IMR-90 (cell line): ENCODE measurements at regions not wholly inside any gene's neighbourhood (a gene's known extent, or its start where the extent isn't known, plus 50 kb on each side); places are given as distances from the start of the nearest gene placed in this dataset.

Experiments used
- ATAC-seq: fragments of 200-7000 bp; cut with Tn5 transposase; 2 replicates; pipeline ENCODE4 v1.9.1; 2020; ENCODE audit warnings: low read depth, mild to moderate bottlenecking, moderate library complexity
- BruUV-seq: library from RNA; stranded (reverse); fragments of 400-500 nt; replicated peaks from 2 replicates; lab custom pipeline; 2021; lab: Mats Ljungman, UMichigan
- CTCF ChIA-PET: fragments of 300-600 bp; formaldehyde crosslinking; extraction: SDS; loops from one replicate; lab custom pipeline; 2021; ENCODE audit warnings: antibody characterized with exemption; lab: Yijun Ruan, JAX
- POLR2A ChIA-PET: fragments of 300-600 bp; sonication (Branson Sonifier 250); formaldehyde crosslinking; loops from one replicate; lab custom pipeline; 2022; ENCODE audit warnings: antibody characterized with exemption; ENCODE audit not compliant: unreplicated experiment; lab: Charles Lee
- DNase-seq: peaks from one replicate; pipeline ENCODE4 v3.0.0; 2013
- H2AFZ ChIP-seq: replicated peaks from 2 replicates; pipeline ENCODE3; 2013; ENCODE audit warnings: low read length, mild to moderate bottlenecking; ENCODE audit not compliant: poor library complexity
- H2AK5ac ChIP-seq: 2 replicates; pipeline ENCODE4 v1.6.1; 2013; ENCODE audit warnings: low read depth, low read length, inconsistent platforms
- H2AK9ac ChIP-seq: replicated peaks from 2 replicates; pipeline ENCODE3; 2013; ENCODE audit warnings: mild to moderate bottlenecking, low read depth, low read length, moderate library complexity; ENCODE audit not compliant: poor library complexity
- H2BK120ac ChIP-seq: 2 replicates; pipeline ENCODE4 v1.6.1; 2013; ENCODE audit warnings: low read depth, low read length, inconsistent platforms
- H2BK15ac ChIP-seq: 3 replicates; pipeline ENCODE4 v1.6.1; 2013; ENCODE audit warnings: low read depth, low read length, inconsistent platforms
- H2BK20ac ChIP-seq: 2 replicates; pipeline ENCODE4 v1.6.1; 2013; ENCODE audit warnings: low read depth, mild to moderate bottlenecking, inconsistent platforms, low read length, moderate library complexity
- H2BK5ac ChIP-seq: 2 replicates; pipeline ENCODE4 v1.6.1; 2013; ENCODE audit warnings: mild to moderate bottlenecking, low read depth, low read length, inconsistent platforms; ENCODE audit not compliant: poor library complexity, severe bottlenecking
- H3K14ac ChIP-seq: replicated peaks from 2 replicates; pipeline ENCODE4 v1.6.1; 2013; ENCODE audit warnings: low read depth, low read length, inconsistent platforms
- H3K18ac ChIP-seq: 2 replicates; pipeline ENCODE4 v1.6.1; 2013; ENCODE audit warnings: low read depth, low read length, control low read depth
- H3K23ac ChIP-seq: 2 replicates; pipeline ENCODE4 v1.6.1; 2013; ENCODE audit warnings: low read depth, low read length, inconsistent platforms
- H3K27ac ChIP-seq: 2 replicates; pipeline ENCODE4 v1.5.1; 2013; ENCODE audit warnings: mild to moderate bottlenecking, control low read depth, low read length; ENCODE audit not compliant: insufficient read depth
- H3K27me3 ChIP-seq: 2 replicates; pipeline ENCODE4 v1.6.1; 2013; ENCODE audit warnings: low read length; ENCODE audit not compliant: control insufficient read depth, insufficient read depth
- H3K36me3 ChIP-seq: 2 replicates; pipeline ENCODE4 v1.6.1; 2013; ENCODE audit warnings: low read length, mixed read lengths; ENCODE audit not compliant: control insufficient read depth, insufficient read depth
- H3K4ac ChIP-seq: 2 replicates; pipeline ENCODE4 v1.6.1; 2013; ENCODE audit warnings: low read depth, low read length, inconsistent platforms
- H3K4me1 ChIP-seq: 2 replicates; pipeline ENCODE4 v1.6.1; 2013; ENCODE audit warnings: low read length, mixed read lengths; ENCODE audit not compliant: control insufficient read depth, insufficient read depth
- H3K4me2 ChIP-seq: 2 replicates; pipeline ENCODE4 v1.6.1; 2013; ENCODE audit warnings: low read depth, mild to moderate bottlenecking, control low read depth, low read length, moderate library complexity
- H3K4me3 ChIP-seq: 2 replicates; pipeline ENCODE4 v1.5.1; 2013; ENCODE audit warnings: low read depth, mild to moderate bottlenecking, control low read depth, low read length, moderate library complexity; ENCODE audit not compliant: insufficient read depth
- H3K56ac ChIP-seq: 2 replicates; pipeline ENCODE4 v1.6.1; 2013; ENCODE audit warnings: low read length, inconsistent platforms; ENCODE audit not compliant: insufficient read depth; ENCODE audit errors: extremely low read depth
- H3K79me1 ChIP-seq, 2 experiments: 2 replicates each; pipeline ENCODE4 v1.6.1; 2013; ENCODE audit warnings: low read length in 2 of 2, inconsistent platforms in 1 of 2, low read depth in 1 of 2
- H3K9ac ChIP-seq: 2 replicates; pipeline ENCODE4 v1.6.1; 2013; ENCODE audit warnings: low read depth, low read length, control low read depth
- H3K9me1 ChIP-seq: 2 replicates; pipeline ENCODE4 v1.6.1; 2013; ENCODE audit warnings: low read length, inconsistent platforms; ENCODE audit not compliant: insufficient read depth
- H3K9me3 ChIP-seq: 2 replicates; pipeline ENCODE4 v1.6.1; 2013; ENCODE audit warnings: low read length; ENCODE audit not compliant: control insufficient read depth, insufficient read depth
- H4K20me1 ChIP-seq: 2 replicates; pipeline ENCODE4 v1.6.1; 2013; ENCODE audit warnings: low read length, inconsistent platforms; ENCODE audit not compliant: insufficient read depth
- H4K5ac ChIP-seq: 2 replicates; pipeline ENCODE4 v1.6.1; 2013; ENCODE audit warnings: mild to moderate bottlenecking, low read depth, low read length, control low read depth
- H4K8ac ChIP-seq, 2 experiments: 2 replicates each; pipeline ENCODE4 v1.6.1; 2013; ENCODE audit warnings: low read depth in 2 of 2, low read length in 2 of 2, control low read depth in 1 of 2, inconsistent platforms in 1 of 2
- H4K91ac ChIP-seq: 2 replicates; pipeline ENCODE4 v1.6.1; 2013; ENCODE audit warnings: low read depth, low read length, inconsistent platforms; ENCODE audit not compliant: insufficient read depth
- BHLHE40 ChIP-seq: fragments of 150-350 bp; IDR thresholded peaks from 2 replicates; pipeline ENCODE4 v1.6.1; 2016; ENCODE audit warnings: mild to moderate bottlenecking, low read depth, low read length
- CEBPB ChIP-seq: IDR thresholded peaks from 2 replicates; pipeline ENCODE4 v1.6.1; 2012; ENCODE audit warnings: low read depth, low read length, improper control_type of control experiment
- CHD1 ChIP-seq: IDR thresholded peaks from 2 replicates; pipeline ENCODE4 v1.6.1; 2012; ENCODE audit warnings: low read depth, low read length, improper control_type of control experiment
- CTCF ChIP-seq: conservative IDR thresholded peaks from 2 replicates; pipeline ENCODE4 v1.5.1; 2012; ENCODE audit warnings: mild to moderate bottlenecking, low read depth, low read length, improper control_type of control experiment
- ELK1 ChIP-seq: fragments of 150-350 bp; IDR thresholded peaks from 2 replicates; pipeline ENCODE4 v1.6.1; 2016; ENCODE audit warnings: low read depth, mild to moderate bottlenecking, low read length, moderate library complexity, borderline replicate concordance
- FOS ChIP-seq: fragments of 150-350 bp; IDR thresholded peaks from 2 replicates; pipeline ENCODE4 v1.6.1; 2016; ENCODE audit warnings: low read depth, low read length
- MAFK ChIP-seq: IDR thresholded peaks from 2 replicates; pipeline ENCODE4 v1.6.1; 2012; ENCODE audit warnings: low read depth, low read length, improper control_type of control experiment
- MAZ ChIP-seq: IDR thresholded peaks from 2 replicates; pipeline ENCODE4 v1.6.1; 2012; ENCODE audit warnings: low read depth, mild to moderate bottlenecking, low read length, improper control_type of control experiment, moderate library complexity, borderline replicate concordance
- MXI1 ChIP-seq: IDR thresholded peaks from 2 replicates; pipeline ENCODE4 v1.6.1; 2012; ENCODE audit warnings: low read depth, mild to moderate bottlenecking, low read length, moderate library complexity, borderline replicate concordance
- NFE2L2 ChIP-seq: fragments of 150-350 bp; IDR thresholded peaks from 2 replicates; pipeline ENCODE4 v1.6.1; 2016; ENCODE audit warnings: low read depth, mild to moderate bottlenecking, low read length
- POLR2A ChIP-seq: IDR thresholded peaks from 2 replicates; pipeline ENCODE4 v1.6.1; 2012; ENCODE audit warnings: mild to moderate bottlenecking, low read depth, low read length
- RAD21 ChIP-seq: IDR thresholded peaks from 2 replicates; pipeline ENCODE4 v1.6.1; 2012; ENCODE audit warnings: low read length, improper control_type of control experiment
- RCOR1 ChIP-seq: IDR thresholded peaks from 2 replicates; pipeline ENCODE4 v1.6.1; 2012; ENCODE audit warnings: mild to moderate bottlenecking, low read length, improper control_type of control experiment; ENCODE audit not compliant: insufficient replicate concordance
- RFX5 ChIP-seq: IDR thresholded peaks from 2 replicates; pipeline ENCODE4 v1.8.0; 2012; ENCODE audit warnings: low read depth, mild to moderate bottlenecking, low read length, moderate library complexity
- SMC3 ChIP-seq: fragments of 150-350 bp; IDR thresholded peaks from 2 replicates; pipeline ENCODE4 v1.6.1; 2016; ENCODE audit warnings: low read depth, mild to moderate bottlenecking, antibody characterized with exemption, low read length, moderate library complexity
- USF2 ChIP-seq: fragments of 150-350 bp; IDR thresholded peaks from 2 replicates; pipeline ENCODE4 v1.6.1; 2017; ENCODE audit warnings: mild to moderate bottlenecking, antibody characterized with exemption, low read length, low read depth
- WGBS, 2 experiments: methylation state at CpG; one replicate each; pipeline versions ENCODE4 v1.1.5 to v1.1.7; 2013; ENCODE audit warnings: missing lambda C conversion rate in 2 of 2; ENCODE audit not compliant: insufficient read length in 1 of 2; ENCODE audit errors: extremely low coverage in 2 of 2; 5-methylcytosine and 5-hydroxymethylcytosine counted together
- dilution Hi-C: fragments of 300-500 bp; cut with HindIII; formaldehyde crosslinking; loops from one replicate; pipeline ENCODE4 v1.14.3; 2018; ENCODE audit warnings: low sequenced_read_pairs; ENCODE audit not compliant: unreplicated experiment
- in situ Hi-C: fragments of 300-500 bp; cut with MboI; formaldehyde crosslinking; loops from 3 replicates; pipeline ENCODE4 v1.14.3; 2019; ENCODE audit warnings: low sequenced_read_pairs, inconsistent platforms, mixed read lengths
- intact Hi-C: fragments of 100-400 bp; cut with micrococcal nuclease; formaldehyde crosslinking; loops from 2 replicates; pipeline ENCODE4 v1.10.0; 2022

- no peak overlapping the region for H2BK5ac ChIP-seq
- H3K4ac ChIP-seq, result no peak overlapping the region
- H2AK9ac ChIP-seq, result no peak overlapping the region
- H3K36me3 ChIP-seq, result no peaks in the 10 kb centered on the region
- H3K14ac ChIP-seq, result no peak overlapping the region
- POLR2A ChIA-PET, result no interaction called here
- no peaks in the 10 kb centered on the region for H3K9me1 ChIP-seq
- H3K27me3 ChIP-seq, result no peaks in the 10 kb centered on the region
- CTCF ChIA-PET, result no interaction called here
- no peak overlapping the region for H3K9ac ChIP-seq
- no peaks in the 10 kb centered on the region for H3K4me1 ChIP-seq
- H3K23ac ChIP-seq, result no peak overlapping the region
- no peak for DNase-seq
- no peak overlapping the region for H2AK5ac ChIP-seq
- intact Hi-C loops, result no loop called here
- no peak overlapping the region for H2AFZ ChIP-seq
- H4K8ac ChIP-seq, result no peak overlapping the region
- no peak overlapping the region for H3K4me3 ChIP-seq
- no peak overlapping the region for H3K56ac ChIP-seq
- ATAC-seq, result no peak
- no peak overlapping the region for H2BK15ac ChIP-seq
- no peak overlapping the region for H4K5ac ChIP-seq
- no peak overlapping the region for H3K27ac ChIP-seq
- no peak overlapping the region for H3K18ac ChIP-seq
- H3K9me3 ChIP-seq, result no peaks in the 10 kb centered on the region
- no peak overlapping the region for H2BK20ac ChIP-seq
- no TSS peak for BruUV-seq
- in situ Hi-C loops, result no loop called here
- no peak overlapping the region for H2BK120ac ChIP-seq
- WGBS, 2 experiments, result no CpG with 5 or more reads among the region's 1 CpG
- no peak overlapping the region for H3K4me2 ChIP-seq
- H3K79me1 ChIP-seq, result no peaks in the 10 kb centered on the region
- TF ChIP-seq POLR2A (no peak), MXI1 (no peak), CHD1 (no peak), MAFK (no peak), MAZ (no peak), RAD21 (no peak), CTCF (no peak), ELK1 (no peak), RCOR1 (no peak), SMC3 (no peak), CEBPB (no peak), RFX5 (no peak), USF2 (no peak), NFE2L2 (no peak), BHLHE40 (no peak), FOS (no peak)
- no peaks in the 10 kb centered on the region for H4K20me1 ChIP-seq
- dilution Hi-C loops, result no loop called here
- no peak overlapping the region for H4K91ac ChIP-seq
Observed at GRCh38 chr12:90589956-90590355, 365.0 kb downstream of the CCER1 start.
